GF-D8 (cell line): ENCODE measurements at regions not wholly inside any gene's neighbourhood (a gene's known extent, or its start where the extent isn't known, plus 50 kb on each side); places are given as distances from the start of the nearest gene placed in this dataset.

ENCODE experiments used
- DNase-seq: peaks from one replicate; lab custom pipeline; 2025; lab: John Stamatoyannopoulos, UW

DNA sequence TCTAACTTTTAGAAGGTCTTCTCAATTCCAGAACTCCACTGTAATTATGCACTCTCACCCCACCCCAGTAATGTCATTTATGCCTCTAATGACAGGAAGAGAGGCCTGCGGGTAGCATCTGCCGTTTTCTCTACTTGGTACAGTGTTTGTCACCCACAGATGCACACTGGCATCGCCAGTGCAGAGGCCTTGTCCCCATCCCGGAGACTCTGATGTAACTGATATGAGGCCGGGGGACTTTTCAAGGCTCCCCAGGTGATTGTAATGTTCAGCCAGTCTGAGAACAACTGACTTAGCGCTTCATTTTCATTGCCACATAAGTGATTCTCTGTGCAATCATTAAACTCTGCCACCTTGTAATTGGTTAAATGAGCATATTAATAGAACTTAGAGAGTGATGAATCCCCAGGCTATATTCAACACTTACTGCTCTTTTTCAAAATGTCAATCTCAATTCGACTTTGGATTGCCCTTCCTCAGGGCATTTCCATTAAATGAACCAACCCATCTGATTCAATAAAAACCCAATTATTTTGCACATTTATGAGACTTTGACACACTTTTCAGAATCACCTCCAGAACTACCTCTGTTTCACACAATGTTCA lies 113.2 kb downstream of the HERPUD2 start:
- no peak for DNase-seq

DNA sequence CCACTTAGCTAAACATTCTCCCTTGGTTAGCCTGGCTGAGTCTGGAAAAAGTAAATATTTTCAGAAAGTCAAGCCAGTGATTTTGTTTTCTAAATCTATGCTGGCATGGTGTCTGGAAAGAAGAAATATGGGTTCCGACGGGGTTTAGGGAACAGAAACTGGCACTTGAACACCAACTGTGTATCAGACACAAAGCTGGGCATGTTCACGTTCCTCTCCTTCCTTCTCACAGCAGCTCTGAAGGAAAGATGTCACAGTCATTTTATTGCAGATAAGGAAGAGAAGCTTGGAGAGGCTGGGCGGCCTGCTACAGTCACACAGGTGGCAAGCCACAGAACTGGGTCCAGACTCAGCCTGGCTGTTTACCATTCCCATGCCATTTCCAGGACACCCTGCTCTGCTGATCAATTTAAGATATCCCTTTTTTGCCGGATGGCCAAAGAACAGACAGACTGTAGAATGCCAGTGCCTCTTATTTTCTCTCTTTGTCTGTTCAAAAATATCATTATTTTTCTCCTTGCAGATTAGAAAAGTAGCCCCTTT lies 118.8 kb downstream of the HERPUD2 start:
- no peak for DNase-seq

DNA sequence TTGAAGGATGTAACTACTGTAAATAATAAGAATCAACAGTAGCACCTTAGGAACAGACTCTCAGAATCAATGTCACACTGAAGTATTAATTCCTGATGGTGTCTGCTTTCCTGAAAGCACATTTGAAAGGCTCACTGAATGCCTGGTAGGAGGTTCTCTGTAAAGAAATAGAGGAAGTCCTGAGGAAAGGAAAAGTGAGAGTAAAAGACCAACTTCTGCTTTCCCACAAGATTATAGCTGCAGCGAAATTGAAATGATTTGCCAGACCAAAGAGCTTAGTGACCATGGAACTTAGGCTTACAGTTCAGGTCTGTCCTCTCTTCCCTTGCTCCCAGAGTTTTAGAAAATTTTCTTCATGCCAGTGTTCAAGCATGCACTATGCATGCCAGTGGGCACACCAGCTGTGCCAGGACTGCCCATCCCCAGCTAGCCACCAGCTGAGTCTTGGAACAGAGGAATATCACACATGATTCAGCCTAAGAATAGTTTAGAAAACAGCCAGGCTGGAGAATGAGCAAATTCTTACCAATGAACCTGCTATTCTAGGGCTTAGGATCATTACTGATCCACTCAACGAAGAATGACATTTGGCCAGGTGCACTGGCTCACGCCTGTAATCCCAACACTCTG lies 123.2 kb downstream of the HERPUD2 start:
- DNase-seq = peak; percentile 32

DNA sequence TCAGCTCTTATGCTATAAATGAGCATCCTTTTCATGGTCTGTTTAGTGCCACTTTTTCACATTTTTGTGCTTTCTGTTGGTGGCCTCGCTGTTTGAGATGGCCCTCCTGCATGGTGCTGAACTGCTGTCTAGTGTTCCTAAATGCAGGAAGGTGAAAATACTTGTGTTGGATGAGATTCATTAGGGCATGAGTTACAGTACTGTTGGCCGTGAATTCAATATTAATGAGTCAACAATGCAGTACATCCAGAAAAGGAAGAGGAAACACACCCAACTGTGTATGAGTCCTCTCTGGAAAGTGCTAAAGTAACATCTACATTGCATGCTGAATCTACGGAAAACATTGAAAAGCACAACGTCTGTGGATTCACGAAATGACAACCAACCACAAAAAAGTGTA lies 124.0 kb downstream of the HERPUD2 start:
- DNase-seq = no peak

DNA sequence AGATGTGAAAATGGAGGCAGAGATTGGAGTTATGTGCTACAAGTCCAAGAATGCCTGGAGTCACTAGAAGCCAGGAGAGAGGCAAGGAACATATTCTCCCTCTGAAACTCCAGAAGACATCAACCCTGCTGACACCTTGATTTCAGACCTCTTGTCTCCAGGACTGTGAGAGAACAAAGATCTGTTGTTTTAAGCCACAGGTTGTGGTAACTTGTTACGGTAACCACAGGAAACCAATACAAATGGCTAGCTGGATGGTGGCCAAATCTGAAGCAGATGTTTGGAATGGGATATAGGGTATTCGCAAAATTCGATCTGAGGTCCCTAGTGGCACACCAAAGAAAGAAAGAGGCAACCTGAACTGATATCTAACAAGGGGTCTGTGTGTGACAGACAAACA lies 129.0 kb downstream of the HERPUD2 start:
- DNase-seq = no peak

DNA sequence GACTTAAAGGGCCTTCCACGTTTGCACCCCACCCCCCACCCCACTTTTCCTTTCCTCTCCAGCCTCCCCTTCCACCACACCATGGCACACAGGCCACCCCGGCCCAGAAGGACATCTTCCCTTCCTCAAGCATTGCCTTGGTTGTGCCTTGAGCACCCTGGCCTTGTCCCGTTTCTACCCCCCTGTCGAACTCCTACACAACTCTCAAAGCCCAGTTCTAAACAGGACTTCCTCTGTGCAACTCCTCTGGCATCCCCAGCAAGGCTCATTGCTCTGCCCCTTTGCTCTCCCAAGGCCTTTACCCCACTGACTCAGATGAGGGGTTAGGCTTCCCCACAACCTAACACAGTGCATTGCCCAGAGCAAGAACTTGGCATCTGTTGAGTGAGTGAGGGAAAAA lies 136.1 kb downstream of the HERPUD2 start:
- no peak for DNase-seq

DNA sequence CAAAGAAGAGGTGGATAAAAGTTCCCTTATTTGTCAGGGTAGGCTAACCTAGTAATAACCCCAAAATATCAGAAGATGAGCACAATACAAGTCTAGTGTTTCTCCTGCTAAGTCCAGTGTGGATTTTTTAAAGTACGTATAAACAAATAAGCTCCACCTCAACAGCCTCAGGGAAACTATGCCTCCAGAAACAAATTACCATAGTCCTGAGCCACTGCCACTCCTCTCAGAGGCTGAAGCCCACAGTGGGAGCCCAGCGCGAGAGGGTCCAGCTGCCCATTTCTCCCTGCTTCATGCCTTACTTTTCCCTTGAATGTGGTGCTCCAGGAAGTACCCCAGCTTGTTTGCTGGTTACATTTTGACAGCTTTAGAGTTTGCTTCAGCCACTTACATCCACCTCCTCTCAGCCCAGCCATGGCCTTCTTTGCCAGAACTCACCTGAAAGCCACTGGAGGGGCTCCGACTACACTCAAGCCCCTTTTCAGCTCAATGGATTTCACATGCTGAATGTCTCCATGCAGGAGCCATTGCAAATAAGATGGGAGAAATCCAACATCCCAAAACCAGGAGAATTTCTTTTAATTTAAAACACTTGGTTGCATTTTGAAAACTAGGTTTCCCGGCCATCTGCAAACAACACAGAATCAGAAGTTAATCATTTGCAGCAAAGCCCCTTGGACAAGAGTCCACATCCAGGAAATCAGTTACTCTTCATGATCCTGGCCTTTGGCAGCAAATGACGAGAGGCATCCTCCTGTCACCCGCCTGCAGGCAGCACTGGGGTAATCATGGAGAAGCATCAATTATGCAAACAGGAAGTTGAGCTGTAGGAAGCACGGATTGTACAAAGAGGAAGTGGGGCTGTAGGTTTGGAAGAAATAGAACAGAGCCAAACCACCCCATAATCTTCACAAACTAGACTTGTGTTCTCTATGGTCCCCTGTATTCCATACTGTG lies 138.1 kb downstream of the HERPUD2 start:
- peak; percentile 18 for DNase-seq

DNA sequence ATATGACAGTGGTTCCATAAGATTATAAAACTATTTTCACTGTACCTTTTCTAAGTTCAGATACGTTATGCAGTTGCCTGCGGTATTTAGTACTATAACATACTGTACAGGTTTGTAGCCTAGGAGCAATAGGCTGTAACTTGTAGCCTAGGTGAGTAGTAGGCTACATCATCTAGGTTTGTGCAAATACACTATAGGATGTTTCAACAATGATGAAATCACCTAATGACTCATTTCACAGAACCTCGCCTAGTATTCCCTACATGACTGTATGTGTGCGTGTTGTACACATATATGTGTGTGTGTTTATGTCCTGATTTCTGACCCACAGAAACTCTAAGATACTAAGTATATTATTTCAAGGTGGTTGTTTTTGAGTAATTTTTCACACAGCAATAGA lies 139.0 kb downstream of the HERPUD2 start:
- DNase-seq = no peak

DNA sequence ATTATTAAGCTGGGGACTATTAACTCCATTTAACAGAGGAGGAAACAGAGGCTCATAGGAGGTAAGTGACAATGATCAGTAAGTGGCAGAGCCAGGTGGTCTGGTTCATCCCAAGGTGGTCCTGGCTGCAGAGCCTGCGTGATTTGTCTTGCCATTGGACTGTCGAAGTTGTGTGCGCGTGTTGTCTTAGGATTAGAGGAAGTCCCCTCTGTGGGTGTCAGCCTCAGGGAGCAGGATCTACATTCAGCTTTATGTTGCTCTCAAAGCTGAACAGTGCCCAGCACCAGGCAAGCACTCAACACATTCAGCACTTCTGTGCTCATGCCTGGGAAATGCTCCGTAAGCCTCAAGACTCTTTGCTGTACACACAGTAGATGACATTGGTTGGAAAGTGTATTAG lies 139.5 kb downstream of the HERPUD2 start:
- DNase-seq = no peak

DNA sequence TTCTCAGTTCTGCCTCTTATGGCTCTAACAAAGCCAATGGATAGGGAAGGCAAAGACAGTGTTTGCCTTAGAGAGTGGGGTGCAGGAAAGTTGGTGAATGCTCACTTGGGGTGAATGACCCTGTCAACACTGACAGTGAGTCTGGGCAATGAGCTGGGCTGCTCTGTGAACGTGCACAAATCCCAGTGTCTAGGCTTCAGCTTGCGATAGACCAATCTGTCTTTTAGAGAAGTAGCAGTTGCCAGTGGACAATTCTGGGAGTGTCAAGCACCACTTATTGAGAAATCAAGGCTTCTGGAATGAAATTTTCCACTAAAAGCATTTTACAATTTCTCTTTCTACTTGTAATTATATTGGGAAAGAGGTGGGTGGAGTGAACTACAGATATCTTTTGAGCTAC lies 141.4 kb downstream of the HERPUD2 start:
- DNase-seq = no peak

DNA sequence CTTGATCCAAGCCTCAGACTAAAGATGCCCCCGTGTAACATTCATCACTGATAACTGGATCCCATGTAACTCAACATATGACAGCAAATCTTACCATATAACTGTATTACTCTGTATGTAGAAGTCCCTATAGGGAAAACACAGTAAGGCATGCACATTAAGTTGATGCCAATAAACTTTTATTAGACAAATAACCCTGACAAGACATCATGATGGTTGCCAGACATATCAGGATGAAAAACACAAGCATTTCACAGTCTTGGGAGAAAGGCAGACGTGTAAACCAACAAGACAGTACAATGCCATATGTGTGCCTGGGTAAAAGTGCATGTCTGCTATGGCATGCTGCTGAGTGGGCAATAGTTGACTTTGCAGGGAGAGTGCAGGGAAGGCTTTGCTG lies 142.2 kb downstream of the HERPUD2 start:
- DNase-seq = no peak

DNA sequence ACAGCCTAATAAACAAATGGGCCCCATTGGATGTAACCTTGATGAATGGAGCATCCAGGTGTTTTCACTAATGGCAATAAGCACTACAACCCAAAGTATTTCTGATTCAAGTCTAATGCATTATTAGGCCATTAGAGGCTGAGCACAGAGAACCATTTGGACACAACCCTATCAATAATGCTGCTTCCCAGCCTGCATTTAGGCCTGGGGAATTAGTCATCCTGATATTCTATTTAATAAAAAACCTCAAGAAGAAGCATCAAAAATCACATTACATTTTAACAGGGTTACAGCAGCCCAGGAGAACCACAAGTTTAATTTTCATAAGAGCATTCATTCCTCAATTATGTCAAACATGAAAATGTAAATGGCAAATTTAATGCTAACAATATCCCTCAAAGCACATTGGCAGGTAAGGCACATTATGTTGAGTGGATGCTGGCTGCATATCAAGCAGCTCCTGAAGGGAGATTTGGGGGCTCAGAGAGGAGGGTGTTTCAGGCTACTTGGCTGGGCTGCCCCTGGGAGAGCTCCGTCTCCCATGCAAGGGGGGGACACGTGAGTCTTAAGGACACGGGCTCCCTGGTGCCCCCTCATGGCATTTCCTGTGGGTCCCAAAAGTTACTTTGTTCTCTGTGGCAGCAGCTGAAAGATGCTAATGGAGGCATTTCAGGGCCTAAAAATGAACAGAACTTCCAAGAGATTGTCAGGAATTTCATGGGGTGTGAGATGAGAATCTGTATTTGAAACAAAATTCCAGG lies 143.4 kb downstream of the HERPUD2 start:
- DNase-seq = no peak

DNA sequence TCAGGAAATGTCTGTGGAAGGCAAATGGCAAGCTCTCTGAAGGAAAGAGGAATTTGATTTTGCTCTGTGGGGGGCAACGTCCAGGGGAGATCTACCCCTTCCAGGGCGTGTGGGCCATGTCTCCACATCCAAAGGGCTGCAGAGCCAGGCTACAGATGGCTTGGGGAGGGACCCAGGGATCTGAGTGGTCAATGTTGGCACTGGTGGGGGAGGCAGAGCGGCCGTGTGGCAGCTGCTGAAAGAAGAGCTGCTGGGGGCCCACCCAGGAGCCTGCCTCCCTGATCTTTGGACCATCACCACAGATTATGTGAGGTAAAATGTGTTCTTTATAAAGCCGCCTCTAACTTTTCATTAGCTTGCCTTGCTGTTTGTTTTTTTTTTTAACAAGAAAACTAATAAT lies 144.1 kb downstream of the HERPUD2 start:
- no peak for DNase-seq

DNA sequence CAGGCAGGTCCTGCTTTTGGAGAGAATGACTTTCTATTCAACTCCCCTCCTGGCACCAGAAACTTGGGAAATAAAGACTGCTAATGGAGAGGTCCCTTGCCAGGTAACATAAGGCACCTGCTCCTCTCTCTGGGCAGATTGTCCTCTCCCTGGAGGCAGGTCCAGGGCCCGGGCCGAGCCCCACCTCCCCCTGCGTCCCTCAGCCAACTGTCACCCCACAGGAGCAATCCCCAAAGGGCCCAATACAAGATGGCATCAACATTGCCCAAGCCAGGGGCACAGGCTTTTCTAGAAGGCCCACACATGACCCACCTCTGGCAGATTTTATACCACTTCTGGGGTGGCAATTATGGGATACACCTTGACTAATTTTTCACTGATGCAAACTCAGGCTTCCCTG lies 145.2 kb downstream of the HERPUD2 start:
- no peak for DNase-seq

DNA sequence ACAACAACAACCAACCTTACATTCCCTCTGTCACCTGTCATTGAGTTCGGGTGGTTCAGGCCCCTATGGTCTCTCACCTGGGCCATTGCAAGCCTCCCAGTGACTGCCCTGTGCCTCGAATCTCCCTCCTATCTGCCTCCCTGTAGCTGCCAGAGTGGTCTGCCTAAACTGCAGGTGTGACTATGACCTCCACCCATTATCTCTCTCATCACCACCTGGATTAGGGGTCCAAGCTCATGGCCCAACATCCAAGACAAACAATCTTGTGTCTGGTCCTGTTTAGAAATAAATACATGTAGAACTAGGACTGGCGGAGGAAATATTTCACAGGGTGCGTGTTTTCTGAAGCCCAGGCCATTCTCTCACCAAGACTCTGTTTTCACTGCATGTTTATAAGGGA lies 146.6 kb downstream of the HERPUD2 start:
- no peak for DNase-seq

DNA sequence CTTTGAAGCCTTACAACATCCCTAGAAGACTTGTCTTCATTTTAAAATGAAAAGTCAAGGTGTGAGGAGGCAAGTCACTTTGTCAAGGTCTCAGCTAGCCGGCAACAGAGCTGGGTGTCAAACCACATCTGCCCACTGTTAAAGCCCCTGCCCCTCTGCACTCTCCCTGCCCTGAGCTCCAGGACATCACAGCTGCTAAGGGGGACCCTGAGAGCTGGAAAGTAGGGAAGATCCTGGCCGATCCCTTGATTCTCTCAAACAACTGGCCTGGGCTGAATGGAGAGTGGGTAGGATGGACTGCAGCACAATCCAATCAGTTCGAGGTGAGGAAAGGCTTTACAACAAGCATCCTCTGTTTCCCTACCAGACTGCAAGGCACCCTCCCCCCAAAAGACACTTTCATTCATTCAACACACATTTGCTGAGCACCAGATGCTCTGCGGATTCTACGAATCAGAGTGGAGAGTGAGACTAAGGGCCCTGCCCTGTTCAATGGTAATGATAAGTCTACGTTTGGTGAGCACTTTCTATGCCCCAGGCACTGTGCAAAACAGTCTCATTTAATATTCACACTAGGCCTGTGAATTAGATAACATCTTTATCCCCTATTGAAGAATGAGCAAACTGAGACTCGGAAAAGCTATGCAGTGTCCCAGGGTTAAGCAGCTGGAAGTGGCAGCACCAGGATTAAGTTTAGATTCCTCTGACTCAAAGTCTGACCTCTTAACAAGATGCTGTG lies 148.1 kb downstream of the HERPUD2 start:
- DNase-seq = no peak

DNA sequence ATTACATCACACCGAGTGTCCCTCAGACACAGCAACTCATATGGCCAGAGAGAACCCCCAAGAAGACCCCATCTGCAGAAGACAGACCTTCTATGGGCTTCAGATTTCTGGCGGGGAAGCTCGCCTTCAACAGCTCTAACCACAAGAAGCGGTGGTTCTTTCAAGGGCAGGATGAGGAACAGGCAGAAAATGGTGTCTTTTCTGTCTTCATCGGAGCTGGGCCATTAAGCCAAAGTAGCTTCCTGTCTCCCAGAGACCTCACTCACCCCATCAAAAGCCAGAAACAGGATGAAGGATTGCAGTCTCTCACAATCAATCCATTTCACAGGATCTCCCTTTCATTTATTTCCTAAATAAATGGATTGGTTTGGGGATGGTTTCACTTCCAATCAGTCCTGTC lies 149.1 kb downstream of the HERPUD2 start:
- no peak for DNase-seq

DNA sequence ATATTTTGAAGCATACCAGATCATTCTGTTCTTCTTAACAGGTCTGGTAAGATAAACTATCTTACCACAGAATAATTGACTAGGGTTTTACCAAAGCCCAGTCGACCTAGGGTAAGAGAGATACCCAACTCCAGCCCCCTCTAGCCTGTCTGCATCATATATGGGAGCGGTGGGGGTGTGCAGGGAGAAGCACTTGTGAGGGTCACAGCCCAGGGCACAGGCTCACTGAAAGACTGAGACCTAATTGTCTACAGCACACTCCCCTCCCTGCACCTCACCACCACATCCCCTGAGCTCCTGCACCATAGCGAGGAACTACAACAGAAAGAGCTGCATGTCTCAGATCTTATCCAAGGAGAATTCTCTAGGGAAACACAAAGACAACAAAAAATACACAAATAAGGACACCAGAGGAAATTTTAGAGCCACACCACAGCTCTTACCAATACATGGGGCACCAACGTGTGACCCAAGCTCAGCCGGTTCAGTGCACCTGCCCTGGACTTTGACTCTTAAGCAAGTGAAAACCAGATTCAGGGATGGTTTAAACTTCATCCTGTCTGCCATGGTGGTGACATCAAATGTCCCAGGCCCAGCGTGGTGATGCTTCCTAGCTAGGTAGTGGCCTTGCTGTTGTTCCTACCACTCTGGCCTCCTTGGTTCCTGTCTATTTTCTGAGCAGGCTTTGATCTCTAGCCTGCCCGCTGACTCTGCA lies 150.8 kb downstream of the HERPUD2 start:
- DNase-seq = no peak

DNA sequence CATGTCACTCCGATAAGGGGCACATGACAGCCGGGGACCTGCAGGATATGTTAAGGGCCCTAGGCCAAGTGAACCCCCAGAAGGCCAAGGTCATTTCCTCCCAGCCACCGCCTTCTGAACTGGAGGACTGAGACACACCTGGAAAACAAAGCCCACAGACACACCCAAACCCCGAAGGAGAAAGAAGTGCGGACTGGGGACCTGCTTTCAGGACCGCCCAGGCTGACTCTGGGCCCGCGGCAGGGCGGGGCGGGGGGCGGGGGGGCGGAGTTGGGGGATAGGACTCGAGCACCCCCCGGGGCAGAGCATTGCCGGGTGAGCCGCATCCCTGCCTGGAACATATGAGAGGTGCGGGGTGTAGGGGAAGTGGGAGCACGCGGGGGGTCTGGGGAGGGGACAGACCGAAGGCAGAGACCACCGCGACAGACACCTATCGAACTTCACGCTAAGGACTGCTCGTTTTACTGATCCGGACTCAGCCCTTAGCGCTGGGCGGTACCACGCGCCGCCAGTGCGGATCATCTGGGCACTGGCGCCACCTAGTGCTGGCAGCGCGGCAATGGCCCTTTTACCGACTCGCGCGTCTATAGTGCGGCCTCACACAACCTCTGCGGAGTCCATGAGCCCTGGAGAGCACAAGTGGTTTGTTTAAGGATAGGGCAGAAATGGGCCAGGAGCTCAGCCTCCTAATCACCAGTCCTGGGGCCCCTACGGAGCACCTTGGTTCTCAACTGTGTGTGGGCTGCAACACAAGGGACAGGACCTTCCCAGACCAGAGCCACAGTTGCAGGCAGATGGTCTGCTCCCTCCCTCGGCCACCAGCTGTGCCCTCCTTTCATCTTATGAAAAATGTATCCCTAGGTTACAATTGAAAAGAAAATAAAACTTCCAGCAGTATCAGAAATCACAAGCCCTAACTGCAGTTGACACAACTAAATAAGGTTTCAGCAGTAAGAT lies 157.6 kb downstream of the HERPUD2 start:
- no peak for DNase-seq
